GM21515 (cell line): ENCODE measurements at regions not wholly inside any gene's neighbourhood (a gene's known extent, or its start where the extent isn't known, plus 50 kb on each side); places are given as distances from the start of the nearest gene placed in this dataset.

Experiments
- ATAC-seq: cut with Tn5 transposase; IDR thresholded peaks from one replicate; pipeline ENCODE4 v1.9.1; 2021; ENCODE audit not compliant: unreplicated experiment

DNA sequence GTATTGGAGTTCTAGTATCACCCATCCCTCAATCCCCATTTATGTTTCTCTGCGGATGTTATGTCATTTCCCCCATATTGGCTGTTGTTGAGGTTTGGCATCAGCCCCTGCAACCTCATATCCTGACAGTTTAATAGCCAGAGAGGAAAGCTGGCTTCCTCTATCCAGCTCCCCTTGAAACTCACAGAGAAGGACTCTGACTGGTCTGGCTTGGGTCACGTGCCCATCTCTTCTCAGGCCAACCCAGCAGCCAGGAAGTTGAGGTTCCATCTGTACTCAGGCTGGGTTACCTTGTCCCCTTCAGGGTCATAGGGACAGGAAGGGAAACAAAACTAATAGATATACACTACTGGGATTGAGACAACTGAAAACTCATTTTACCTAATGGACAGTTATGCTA, 148.0 kb upstream of the SLC14A2 start:
- no peak for ATAC-seq

DNA sequence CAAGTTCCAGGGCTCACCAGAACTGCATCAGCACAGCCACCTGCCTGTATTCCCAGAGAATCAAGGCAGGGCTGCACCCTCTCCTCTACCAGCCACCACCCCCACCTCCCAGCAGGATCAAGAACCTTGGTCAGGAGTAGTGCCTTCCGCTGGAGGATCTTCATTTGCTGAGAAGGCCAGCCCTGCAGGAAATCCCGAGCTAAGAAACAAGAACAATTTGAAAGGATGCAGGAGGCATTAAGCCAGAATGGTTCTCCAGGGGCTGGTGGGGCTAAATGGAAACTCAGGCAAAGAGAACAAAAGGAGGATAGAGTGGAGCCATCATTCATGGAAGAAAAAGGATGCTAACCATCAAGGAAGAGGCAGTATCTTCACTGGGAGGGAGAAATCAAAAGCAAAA, 147.3 kb upstream of the SLC14A2 start:
- no peak for ATAC-seq

DNA sequence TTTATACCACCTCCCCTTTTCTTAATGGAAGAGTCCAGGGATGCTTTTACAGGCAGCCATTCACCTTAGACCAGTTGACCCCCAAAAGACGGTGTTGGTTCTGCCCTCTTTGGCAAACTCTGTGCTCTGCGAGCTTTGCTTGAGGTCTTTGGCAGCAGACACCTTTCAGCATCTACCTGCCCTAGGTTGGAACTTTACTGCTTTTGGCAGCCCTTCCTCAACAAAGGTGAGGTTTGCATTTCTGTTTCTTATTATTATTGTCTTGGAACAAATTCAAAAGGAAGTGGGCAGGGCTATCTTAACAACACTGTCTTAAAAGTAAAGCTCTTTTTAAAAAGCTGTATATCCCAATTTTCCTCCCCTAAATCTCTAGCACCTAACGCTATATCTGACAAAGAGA, 136.4 kb upstream of the SLC14A2 start:
- ATAC-seq, result no peak

DNA sequence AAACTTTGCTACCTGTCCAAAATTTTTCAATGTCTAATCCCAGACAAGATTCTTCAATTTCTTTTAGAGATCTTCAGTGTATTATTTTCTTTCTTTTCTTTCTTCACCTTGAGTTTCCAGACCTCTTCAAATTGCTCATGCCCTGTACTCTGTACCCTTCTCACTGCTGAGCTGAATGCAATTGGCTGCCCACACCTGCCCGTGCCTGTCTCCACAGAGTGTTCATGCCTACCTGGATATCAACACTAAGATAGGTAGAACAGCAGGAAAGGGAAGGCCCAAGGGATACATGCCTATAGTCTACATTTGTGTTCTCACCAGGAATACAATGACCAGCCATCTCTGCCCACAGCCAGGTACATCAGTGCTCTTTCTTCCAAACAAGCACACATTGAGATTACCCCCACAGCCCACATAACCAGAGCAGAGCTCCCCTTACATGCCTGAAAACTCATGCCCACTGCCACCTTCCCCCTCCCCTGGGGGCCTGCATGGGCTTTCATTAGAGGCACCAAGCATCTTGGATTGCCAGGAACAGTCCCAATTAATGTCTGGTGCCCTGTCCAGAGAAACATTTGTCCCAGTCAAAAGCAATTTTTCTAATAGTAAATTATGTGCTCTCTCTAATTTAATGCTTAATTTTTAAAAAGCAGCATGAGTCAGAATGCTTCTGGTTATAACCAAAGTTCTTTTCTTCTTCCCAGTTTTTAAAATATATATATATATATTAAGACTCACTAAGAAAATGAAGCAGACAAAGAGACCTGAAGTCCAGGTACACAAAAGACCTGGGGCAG, 134.9 kb upstream of the SLC14A2 start:
- no peak for ATAC-seq

DNA sequence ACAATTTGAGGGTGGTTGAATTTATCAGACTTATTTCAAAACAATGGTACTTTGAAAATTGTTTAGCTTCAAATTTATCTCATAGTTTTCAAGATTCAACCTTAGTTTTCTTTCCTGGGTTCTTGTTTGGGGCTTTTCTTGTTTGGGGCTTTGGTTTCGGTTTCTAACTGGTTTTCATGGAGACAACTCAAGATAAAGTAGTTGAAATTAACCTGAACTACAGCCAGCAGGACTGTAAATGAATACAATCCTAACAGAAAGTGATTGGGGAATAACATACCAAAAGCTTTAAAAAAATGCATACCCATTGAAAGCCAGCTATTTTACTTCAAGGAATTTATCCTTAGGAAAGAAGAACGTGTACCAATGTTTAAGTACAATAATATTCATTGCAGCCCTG, 133.5 kb upstream of the SLC14A2 start:
- no peak for ATAC-seq

DNA sequence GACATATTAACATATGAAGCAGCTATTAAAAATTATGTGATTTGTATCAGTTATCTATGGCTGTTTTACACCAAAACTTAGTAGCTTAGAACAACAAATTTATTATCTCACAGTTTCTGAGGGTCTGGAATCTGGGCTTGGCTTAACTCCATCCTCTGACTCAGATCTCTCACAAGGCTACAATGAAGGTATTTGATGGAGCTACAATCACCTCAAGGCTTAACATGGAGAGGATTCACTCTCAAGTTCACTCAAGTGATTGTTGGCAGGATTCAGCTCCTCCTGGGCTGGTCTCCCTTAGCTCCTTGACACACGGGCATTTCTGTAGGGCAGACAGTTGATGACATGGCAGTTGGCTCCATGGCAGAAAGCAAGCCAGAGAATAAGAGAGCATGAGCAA, 133.0 kb upstream of the SLC14A2 start:
- ATAC-seq, result no peak

DNA sequence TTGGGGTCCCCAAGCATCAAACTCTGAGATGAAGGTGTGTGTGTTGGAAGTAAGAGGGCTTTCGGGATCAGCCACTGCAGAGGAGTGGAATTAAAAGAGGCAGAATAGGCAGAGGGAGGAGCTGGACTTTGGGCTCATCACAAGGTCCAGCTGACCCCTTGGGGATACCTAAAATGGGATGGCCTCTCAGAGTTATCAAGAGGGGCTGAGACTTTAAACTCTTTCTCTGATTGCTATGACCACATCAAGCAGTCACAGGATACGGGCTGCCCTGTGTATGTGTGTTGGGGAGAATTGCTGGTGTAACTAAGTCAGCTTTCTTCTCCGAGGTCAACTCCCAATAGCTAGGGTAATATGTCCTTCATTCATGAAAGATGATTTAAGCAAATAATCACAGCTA, 127.7 kb upstream of the SLC14A2 start:
- no peak for ATAC-seq

DNA sequence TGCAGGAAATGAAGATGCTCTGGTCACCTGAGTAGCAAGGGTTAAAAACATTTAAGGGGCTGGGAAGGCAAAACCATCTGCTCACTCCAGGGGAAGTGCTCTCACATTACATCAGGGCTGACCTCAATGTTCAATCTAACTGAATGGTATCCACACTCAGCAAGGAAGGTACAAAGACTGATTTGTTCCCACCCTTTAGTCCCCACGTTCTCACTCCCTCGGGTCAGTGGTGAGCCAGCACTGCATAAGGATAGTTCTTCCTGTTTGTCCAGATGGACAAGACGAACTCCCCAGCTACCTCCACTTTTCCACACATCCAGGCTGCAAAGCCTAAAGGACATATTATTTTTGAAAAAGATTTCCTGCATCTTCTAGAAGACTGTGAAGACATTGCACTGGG, 126.6 kb upstream of the SLC14A2 start:
- no peak for ATAC-seq

DNA sequence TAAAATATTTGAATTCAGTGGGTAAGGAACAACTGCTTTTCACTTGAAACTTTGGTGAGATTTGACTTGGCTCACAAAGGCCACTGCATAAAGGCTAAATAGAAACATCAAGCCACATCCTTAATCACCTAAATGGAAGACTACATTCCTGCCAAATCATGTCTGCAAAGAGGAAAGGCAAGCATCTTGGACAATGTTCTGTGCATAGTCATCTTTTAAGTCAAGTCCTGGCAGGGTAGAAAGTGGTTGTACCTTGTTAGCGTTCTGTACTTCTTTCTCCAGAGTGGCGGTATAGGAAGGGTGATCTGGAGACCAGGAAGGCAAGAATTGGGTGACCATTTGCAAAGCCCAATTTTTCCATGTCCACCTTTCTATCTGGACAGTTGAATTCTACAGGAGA, 121.4 kb upstream of the SLC14A2 start:
- no peak for ATAC-seq

DNA sequence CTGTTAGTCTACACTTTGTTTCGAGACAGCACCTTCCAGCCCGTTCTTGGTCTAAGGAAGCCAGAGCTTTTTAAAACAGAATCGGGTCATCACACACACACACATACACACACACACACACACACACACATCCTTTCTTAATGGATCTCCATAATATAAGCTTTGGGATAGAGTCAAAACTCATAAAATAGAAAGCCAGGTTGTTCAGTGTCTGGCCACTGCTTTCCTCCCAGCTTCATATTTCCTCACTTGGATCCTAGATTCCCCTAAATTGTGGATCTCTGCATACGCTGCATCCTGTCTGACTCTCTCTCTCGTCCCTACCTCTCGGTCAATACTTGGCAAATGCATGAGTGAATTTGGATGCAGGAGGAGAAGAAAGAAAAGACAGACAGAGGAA, 120.5 kb upstream of the SLC14A2 start:
- ATAC-seq, result no peak

DNA sequence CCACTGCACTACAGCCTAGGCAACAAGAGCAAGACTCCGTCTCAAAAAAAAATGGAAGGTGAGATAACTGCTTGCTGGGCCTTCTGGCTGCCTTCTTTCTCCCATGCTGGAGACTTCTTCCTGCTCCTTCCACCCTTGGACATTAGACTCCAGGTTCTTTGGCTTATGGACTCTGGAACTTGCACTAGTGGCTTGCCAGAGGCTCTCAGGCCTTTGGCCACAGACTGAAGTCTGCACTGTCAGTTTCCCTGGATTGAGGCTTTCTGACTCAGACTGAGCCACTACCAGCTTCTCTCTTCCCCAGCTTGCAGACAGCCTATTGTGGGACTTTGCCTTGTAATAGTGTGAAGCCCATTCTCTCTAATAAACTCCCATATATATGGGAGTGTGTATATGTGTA, 118.5 kb upstream of the SLC14A2 start:
- no peak for ATAC-seq

DNA sequence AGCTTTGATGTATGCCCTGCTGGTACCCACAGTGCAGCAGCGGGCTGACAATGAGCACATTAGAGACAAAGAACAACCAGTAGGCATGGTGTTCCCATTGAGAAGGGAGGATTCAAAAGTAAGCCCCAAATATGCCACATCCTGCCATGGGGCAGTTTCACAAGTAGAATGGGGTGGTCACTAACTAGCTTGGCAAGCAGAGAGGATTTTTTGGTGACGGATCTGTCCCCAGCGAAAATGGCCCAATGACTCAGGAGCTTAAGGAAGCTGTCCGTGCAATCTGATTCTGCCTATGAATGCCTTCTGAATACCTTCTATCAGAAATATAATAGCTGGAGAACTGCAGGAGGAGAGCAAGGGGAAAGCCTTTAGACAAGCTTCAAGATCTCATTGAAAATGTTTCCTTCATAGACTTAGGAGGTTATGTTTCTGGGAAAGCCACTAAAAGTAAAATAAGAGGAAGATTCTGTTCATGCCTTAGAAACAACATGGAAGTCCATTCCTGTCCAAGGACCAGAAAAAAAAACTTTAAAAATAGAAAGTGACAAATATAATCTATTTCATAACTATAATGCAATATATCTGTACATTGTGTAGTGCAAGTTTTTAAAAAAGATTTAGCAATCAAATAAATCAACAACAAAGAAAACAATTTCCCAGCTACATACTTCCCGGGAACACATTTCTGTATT, 117.5 kb upstream of the SLC14A2 start:
- no peak for ATAC-seq

DNA sequence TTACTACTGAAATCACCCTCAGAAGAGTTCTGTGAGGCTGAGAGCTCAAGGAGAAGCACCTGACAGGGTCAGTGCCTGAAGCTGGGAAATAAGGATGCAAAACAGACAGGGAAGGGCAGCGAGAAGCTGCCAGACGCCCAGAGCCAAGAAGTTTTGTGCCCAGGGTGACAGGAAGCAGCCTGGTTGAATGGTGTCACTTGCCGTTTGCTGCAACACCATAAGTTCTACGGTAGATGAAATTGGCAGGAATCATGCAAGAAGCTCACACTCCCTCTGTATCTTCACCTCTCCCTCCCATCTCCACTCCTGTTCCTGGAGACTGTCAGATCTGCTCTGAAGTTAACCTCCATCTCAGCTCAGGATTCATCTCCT, 117.0 kb upstream of the SLC14A2 start:
- ATAC-seq, result no peak

DNA sequence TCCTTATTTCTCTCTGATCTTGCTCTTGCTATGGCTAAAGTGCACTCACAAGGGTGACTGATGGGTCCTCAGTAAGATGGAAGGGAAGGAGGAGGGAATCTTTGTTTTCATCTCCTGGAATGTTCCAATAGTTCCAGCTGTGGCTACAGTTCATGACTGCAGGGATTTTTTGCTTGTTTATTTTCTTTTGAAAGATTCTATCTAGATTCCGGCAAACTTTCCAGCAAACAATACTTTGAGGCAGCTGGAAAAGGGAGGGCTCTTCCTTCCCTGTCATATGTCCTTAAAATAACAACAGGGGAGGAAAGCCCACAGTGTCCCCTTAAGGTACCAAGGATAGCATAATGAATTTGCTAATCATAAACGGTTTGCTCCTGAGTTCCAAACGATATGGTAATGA, 111.3 kb upstream of the SLC14A2 start:
- ATAC-seq, result no peak

DNA sequence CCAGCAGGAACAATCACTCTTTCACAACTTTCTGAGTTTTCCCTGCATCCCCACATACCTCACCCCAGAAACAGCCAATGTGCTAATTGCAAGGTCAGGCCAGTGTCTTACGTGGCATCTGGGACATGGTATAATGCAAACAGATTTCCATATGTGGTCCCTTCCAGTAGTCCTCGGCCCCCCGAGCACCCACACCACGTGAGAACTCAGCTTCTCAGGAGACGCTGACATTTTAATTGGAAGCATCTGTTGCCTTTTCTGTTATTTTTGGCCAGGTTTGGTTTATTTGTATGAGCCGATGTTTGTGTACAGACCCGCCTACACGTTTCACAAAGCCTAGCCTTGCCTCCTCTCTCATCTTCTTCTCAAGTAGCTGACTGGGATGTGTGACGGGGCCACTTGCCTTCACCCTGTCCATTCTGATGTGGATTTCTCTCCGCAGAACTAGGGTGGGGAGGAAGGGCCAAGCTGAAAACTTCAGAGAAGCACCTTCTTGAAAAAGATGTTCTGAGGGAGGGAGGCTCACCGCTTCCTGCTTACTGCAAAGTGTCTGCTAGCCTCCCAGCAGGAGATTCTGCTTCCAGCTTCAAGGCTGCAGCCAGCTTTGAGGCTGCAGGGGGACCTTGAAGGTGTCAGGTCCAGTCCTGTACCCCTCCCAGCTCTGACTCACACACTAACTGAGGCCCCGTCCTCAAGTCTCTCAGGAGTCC, 109.6 kb upstream of the SLC14A2 start:
- no peak for ATAC-seq

DNA sequence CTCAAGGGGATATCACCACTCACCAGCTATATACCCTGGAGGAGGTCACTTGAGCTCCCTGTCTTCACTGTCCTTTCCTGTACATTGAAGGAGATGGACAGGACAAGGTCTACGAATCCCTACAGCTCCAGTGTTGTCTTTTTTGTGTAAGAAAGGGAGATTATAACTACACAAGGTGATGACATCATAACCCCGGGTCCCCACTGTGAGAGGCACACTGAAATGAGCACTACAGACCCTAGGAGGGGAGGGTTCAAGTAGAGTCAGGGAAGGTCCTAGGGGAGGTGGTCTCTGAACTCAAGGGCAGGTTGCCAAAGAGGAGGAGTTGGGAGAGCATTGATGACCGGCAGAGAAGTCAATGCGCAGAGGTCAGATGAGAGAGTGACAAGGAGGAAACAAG, 108.3 kb upstream of the SLC14A2 start:
- ATAC-seq, result no peak

DNA sequence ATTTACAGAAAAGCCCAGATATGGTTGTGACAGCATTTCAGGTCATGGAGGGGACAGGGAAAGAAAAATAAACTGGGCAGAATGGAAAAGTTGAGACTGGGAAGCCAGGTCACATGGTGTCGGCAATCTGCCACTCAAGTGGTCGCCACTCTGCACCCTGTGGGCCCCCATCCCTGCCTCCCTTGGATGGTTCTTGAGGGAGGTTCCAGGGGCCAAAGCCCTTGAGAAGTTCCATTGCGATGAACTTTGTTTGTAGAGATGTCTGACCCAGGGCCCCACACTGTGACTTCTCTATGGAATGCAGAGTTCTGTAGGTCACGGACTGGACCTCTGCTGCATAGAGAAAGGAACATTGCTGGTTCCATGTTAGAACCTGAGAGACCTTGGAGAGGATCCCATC, 105.7 kb upstream of the SLC14A2 start:
- ATAC-seq, result no peak

DNA sequence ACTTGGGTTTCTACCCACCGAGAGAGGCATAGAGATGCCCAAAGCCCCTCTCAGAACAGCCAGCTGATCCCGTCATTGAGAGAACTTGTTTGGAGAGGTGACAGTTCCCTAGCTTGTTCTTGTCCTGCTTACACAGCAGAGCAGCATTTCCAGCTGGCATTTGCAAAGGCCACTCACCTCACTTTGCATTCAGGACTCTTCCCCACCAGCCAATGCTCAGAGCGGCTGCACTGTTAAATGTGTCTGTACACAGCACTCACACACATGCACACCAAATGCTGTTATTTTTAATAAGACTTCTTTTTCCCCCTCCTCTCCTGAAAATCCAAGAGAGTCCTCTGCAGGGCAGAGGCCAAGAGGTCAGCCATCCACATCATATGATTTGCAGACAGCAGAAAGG, 104.6 kb upstream of the SLC14A2 start:
- no peak for ATAC-seq

DNA sequence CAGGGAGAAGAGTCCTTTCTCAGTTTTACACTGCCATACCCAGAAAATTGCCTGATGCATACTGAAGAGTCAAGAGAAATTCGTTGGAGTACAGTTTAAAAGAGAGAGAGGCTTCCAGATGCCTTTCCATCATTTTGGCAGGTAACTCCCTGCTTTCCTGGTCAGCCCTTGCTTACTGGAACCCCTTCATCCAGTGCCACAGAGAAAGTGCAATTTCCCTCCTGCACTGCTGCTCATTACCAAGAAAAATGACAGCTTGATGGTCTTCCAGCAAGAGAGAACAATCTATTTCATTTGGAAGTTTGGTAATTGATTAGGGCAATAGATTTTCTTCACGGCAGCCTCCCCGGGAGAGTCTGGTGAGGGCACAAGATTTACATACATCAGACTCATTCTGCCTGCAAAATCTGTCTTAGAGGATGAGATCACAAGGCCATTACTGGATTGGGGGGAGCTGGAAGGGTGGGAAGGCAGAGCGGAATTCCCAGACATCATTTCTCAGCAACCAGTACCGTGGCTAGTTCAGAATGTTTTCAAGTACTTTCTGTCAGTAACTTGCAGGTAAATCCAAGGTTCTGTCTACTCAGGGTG, 102.8 kb upstream of the SLC14A2 start:
- ATAC-seq, result no peak

DNA sequence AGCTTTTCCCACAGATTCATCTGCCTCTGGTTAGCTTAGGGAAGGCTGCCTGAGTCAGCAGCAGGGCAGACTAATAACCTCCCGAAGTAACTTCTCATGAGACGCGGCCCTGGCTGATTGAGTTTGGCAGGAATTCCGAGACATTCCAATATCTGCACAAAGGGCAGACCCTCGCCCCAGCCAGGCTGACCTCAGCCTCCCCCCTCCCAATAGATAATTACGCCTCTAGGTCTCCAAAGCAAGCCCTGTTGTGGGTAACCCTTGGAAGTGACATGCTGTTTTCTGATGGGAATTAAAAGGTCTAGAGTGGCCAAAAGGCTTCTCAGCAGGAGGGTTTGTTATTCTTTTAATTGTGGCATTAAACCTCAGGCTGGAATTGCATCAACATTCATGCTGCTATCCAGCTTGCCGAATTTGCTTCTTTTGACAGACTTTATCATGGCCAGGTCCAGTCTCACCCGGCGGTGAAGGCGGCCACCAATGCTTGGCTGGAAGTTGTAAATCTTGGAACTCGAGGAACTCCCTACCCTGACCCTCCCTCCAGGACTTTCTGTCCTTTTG, 98.0 kb upstream of the SLC14A2 start:
- ATAC-seq, result no peak

DNA sequence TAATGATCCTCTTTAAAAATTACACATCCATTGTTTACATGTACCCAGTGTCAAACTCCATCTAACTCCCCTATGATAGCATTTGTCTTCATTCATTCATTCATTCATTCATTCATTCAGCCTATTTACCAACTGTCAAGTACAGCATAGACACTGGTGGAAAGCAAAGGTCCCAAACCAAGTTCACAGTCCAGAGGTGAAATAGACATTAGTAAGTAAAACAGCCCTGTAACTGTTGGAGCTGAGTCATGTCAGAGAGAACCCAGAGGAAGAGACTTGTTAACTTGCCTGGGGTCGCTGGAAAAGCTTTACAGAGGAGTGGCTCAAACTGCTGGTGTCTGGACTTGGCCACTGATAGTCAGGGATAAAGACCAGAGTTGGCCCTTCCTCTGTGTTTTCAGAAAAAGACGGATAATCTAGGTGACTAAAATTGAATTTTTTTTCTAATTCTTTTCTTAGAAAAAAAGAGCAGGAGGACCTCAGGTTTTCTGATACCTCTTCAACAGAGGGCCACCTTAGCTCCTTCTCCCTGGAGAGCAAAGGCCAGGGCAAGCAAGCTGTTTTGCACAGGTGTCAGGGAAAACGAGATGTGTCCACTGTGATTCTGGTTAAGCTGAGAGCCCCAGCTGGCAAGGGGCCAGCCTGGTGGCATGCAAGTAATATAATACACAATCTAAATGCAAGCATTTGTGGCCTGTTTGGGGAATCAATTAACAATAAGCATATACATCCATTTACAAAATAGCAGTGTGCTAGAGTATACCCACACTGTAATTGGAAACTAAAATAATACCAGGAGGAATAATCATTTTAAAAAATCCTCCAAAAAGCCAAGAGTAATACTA, 96.7 kb upstream of the SLC14A2 start:
- ATAC-seq, result no peak
